ENCODE measurements at regions not wholly inside any gene's neighbourhood (a gene's known extent, or its start where the extent isn't known, plus 50 kb on each side); places are given as distances from the start of the nearest gene placed in this dataset.

DNA sequence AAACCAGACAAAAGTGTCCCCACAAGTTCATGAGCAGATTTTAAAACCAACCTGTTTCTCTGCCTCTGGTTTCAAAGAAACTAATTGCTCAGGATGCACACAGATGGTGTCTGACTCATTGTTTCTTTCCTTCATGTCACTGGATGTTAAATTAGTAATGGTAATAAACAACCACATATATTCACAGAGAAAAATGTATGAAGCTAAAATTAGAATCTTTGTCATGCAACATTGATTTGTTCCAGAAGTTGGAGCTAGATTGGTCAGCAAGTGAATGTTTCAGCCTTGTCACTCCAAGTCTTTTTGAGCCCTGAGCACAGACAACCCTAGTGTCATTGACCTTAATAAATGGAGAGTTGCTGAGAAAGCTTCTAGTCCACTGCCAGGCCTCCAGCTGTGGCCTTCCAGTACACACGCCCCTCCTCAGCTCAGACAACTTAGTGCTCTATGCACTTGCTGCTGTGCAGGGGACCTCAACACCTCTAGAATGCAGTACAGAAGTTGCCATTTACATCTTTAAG, 175.9 kb downstream of the CCDC71L start:
- TF ChIP-seq EP300 (IDR thresholded peaks at IDR 0.05; ENCODE audit: borderline replicate concordance) (no peak), REST (IDR thresholded peaks at IDR 0.05; ENCODE audit: low read depth) (no peak), RAD21 (IDR thresholded peaks at IDR 0.05; ENCODE audit: low read depth) (no peak), TEAD4 (IDR thresholded peaks at IDR 0.05) (no peak), ZBTB7A (IDR thresholded peaks at IDR 0.05; ENCODE audit: low read depth) (no peak), EGR1 (IDR thresholded peaks at IDR 0.05) (no peak), CREB1 (IDR thresholded peaks at IDR 0.05; ENCODE audit: low read depth) (no peak), TCF12 (IDR thresholded peaks at IDR 0.05; ENCODE audit: low read depth) (no peak), TAF1 (IDR thresholded peaks at IDR 0.05; ENCODE audit: low read depth) (no peak), CEBPB (IDR thresholded peaks at IDR 0.05) (no peak), YY1 (IDR thresholded peaks at IDR 0.05; ENCODE audit: low read depth) (no peak)
- TF ChIP-seq, protein P1, sequence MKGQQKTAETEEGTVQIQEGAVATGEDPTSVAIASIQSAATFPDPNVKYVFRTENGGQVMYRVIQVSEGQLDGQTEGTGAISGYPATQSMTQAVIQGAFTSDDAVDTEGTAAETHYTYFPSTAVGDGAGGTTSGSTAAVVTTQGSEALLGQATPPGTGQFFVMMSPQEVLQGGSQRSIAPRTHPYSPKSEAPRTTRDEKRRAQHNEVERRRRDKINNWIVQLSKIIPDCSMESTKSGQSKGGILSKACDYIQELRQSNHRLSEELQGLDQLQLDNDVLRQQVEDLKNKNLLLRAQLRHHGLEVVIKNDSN (IDR thresholded peaks at IDR 0.05): no peak
- TF ChIP-seq, protein P2, sequence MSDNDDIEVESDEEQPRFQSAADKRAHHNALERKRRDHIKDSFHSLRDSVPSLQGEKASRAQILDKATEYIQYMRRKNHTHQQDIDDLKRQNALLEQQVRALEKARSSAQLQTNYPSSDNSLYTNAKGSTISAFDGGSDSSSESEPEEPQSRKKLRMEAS (IDR thresholded peaks at IDR 0.05): no peak
